HFFc6 (cell line): ENCODE measurements at regions not wholly inside any gene's neighbourhood (a gene's known extent, or its start where the extent isn't known, plus 50 kb on each side); places are given as distances from the start of the nearest gene placed in this dataset.

Experiments
- DNase-seq: peaks from one replicate; pipeline ENCODE4 v3.0.0-alpha.2; 2018
- H3K27ac Mint-ChIP-seq: 2 replicates; pipeline ENCODE4 v1.8.0; 2020; ENCODE audit warnings: mild to moderate bottlenecking, mixed read lengths
- H3K27me3 Mint-ChIP-seq: 2 replicates; pipeline ENCODE4 v1.8.0; 2021; ENCODE audit warnings: mild to moderate bottlenecking, moderate library complexity, mixed read lengths; ENCODE audit not compliant: insufficient read depth
- H3K36me3 Mint-ChIP-seq: 2 replicates; pipeline ENCODE4 v1.8.0; 2021; ENCODE audit warnings: low read depth, mixed read lengths
- H3K4me1 Mint-ChIP-seq: 2 replicates; pipeline ENCODE4 v1.8.0; 2020; ENCODE audit warnings: low read depth, mixed read lengths
- H3K4me3 Mint-ChIP-seq: 2 replicates; pipeline ENCODE4 v1.8.0; 2020; ENCODE audit warnings: mild to moderate bottlenecking, moderate library complexity, mixed read lengths
- H3K9me3 Mint-ChIP-seq: 2 replicates; pipeline ENCODE4 v1.8.0; 2020; ENCODE audit warnings: mild to moderate bottlenecking, mixed read lengths
- TF ChIP-seq, protein P1 (sequence below): fragments of 200-600 bp; sonication (generic); IDR thresholded peaks from 2 replicates; pipeline ENCODE4 v1.5.0; 2021; ENCODE audit warnings: antibody characterized with exemption, mild to moderate bottlenecking

GRCh38 chr12:19033244-19033643, 96.3 kb upstream of the PLEKHA5 start:
- peaks cover 22% of the 10 kb centered on the region for H3K36me3 Mint-ChIP-seq
- peaks cover 26% of the 10 kb centered on the region for H3K9me3 Mint-ChIP-seq

GRCh38 chr12:19034937-19035336, 94.6 kb upstream of the PLEKHA5 start:
- TF ChIP-seq, protein P1, sequence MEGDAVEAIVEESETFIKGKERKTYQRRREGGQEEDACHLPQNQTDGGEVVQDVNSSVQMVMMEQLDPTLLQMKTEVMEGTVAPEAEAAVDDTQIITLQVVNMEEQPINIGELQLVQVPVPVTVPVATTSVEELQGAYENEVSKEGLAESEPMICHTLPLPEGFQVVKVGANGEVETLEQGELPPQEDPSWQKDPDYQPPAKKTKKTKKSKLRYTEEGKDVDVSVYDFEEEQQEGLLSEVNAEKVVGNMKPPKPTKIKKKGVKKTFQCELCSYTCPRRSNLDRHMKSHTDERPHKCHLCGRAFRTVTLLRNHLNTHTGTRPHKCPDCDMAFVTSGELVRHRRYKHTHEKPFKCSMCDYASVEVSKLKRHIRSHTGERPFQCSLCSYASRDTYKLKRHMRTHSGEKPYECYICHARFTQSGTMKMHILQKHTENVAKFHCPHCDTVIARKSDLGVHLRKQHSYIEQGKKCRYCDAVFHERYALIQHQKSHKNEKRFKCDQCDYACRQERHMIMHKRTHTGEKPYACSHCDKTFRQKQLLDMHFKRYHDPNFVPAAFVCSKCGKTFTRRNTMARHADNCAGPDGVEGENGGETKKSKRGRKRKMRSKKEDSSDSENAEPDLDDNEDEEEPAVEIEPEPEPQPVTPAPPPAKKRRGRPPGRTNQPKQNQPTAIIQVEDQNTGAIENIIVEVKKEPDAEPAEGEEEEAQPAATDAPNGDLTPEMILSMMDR, result no peak
- Mint-ChIP-seq H3K27ac (no peak overlapping the region), H3K4me1 (peaks cover 50% of the 10 kb centered on the region), H3K27me3 (no peaks in the 10 kb centered on the region), H3K9me3 (peaks cover 26% of the 10 kb centered on the region), H3K4me3 (no peak overlapping the region), H3K36me3 (peaks cover 22% of the 10 kb centered on the region)
- no peak for DNase-seq

More at GRCh38 chr12:19033244-19033643, 96.3 kb upstream of the PLEKHA5 start:
- Mint-ChIP-seq H3K4me3 (no peak overlapping the region), H3K27me3 (no peaks in the 10 kb centered on the region), H3K27ac (no peak overlapping the region), H3K4me1 (peaks cover 53% of the 10 kb centered on the region)
- TF ChIP-seq, protein P1, result no peak
- DNase-seq, result no peak

DNA sequence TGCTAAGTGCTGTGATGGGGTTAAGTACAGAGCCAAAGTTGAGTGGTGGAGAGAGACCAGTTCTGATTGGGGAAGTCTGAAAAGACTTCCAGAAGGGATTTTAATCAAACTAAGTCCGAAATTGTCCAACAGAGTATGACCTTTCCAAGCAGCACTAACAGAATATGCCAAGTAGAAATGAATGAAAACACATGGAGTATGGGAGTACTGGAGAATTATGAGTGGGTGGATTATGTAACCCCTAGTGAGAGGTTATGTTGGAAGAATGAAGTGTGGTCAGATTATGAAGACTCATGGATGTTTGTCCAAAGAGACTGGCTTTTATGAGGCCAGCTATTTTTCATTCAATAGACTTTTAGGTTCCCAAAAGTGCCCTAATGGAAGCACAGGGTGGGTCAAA, 94.0 kb upstream of the PLEKHA5 start:
- H3K4me1 Mint-ChIP-seq, result peaks cover 44% of the 10 kb centered on the region
- peaks cover 26% of the 10 kb centered on the region for H3K9me3 Mint-ChIP-seq
- peaks cover 22% of the 10 kb centered on the region for H3K36me3 Mint-ChIP-seq
- no peaks in the 10 kb centered on the region for H3K27me3 Mint-ChIP-seq
- no peak overlapping the region for H3K4me3 Mint-ChIP-seq
- TF ChIP-seq, protein P1, result no peak
- DNase-seq, result no peak
- H3K27ac Mint-ChIP-seq, result no peak overlapping the region

- TF ChIP-seq, protein P1, result no peak
- no peak overlapping the region for H3K4me3 Mint-ChIP-seq
- H3K9me3 Mint-ChIP-seq, result peaks cover 22% of the 10 kb centered on the region
- DNase-seq, result no peak
- H3K4me1 Mint-ChIP-seq, result peaks cover 32% of the 10 kb centered on the region
- H3K27ac Mint-ChIP-seq, result no peak overlapping the region
- H3K27me3 Mint-ChIP-seq, result no peaks in the 10 kb centered on the region
- peaks cover 19% of the 10 kb centered on the region for H3K36me3 Mint-ChIP-seq
Measured at GRCh38 chr12:19036673-19037357, 92.7 kb upstream of the PLEKHA5 start.

- H3K9me3 Mint-ChIP-seq, result peaks cover 8% of the 10 kb centered on the region
- peaks cover 6% of the 10 kb centered on the region for H3K36me3 Mint-ChIP-seq
- TF ChIP-seq, protein P1, result no peak
- H3K27me3 Mint-ChIP-seq, result no peaks in the 10 kb centered on the region
- H3K4me1 Mint-ChIP-seq, result peaks cover 27% of the 10 kb centered on the region
- no peak overlapping the region for H3K4me3 Mint-ChIP-seq
- H3K27ac Mint-ChIP-seq, result no peak overlapping the region
- no peak for DNase-seq
Measured at GRCh38 chr12:19038209-19038608, 91.3 kb upstream of the PLEKHA5 start.
